Gastroesophageal sphincter (tissue), 4 donors: ENCODE measurements at regions not wholly inside any gene's neighbourhood (a gene's known extent, or its start where the extent isn't known, plus 50 kb on each side); places are given as distances from the start of the nearest gene placed in this dataset.
A peak's percentile ranks its signal among the peaks of the same experiment; 100 is the strongest.

Experiments
- ATAC-seq: fragments of 150-250 bp; one replicate; pipeline ENCODE4 v1.9.1; 2016; ENCODE audit warnings: mild to moderate bottlenecking, moderate library complexity
- H3K27ac ChIP-seq, 4 donors: fragments of 200-600 bp; sonication (generic) in 3 of 4; 1 replicate in 3 of 4; 2 replicates in 1 of 4; pipeline ENCODE4 v1.5.1; 2016 to 2019
- H3K27me3 ChIP-seq: fragments of 200-600 bp; sonication (generic); one replicate; pipeline ENCODE4 v1.5.1; 2019
- H3K36me3 ChIP-seq, 2 donors: fragments of 200-600 bp; sonication (generic); one replicate each; pipeline ENCODE4 v1.5.1; 2019; ENCODE audit warnings: control low read depth in 1 of 2
- H3K4me1 ChIP-seq, 3 donors: fragments of 200-600 bp; sonication (generic); 1 replicate in 2 of 3; 2 replicates in 1 of 3; pipeline ENCODE4 v1.5.1; 2016 to 2019; ENCODE audit warnings: control low read depth in 2 of 3
- H3K4me3 ChIP-seq, 2 donors: fragments of 200-600 bp; sonication (generic); one replicate each; pipeline ENCODE4 v1.5.1; 2019; ENCODE audit warnings: mild to moderate bottlenecking in 1 of 2, moderate library complexity in 1 of 2
- H3K9me3 ChIP-seq, 3 donors: fragments of 200-600 bp; sonication (generic); one replicate each; pipeline ENCODE4 v1.5.1; 2017 to 2019; ENCODE audit warnings: control low read depth in 2 of 3
- CTCF ChIP-seq, 4 experiments: fragments of 200-600 bp in 2 of 4; fragments of 450-650 bp in 2 of 4; sonication (generic) in 1 of 4; IDR thresholded peaks; one replicate each; pipeline ENCODE4 v1.5.1; 2017 to 2019; ENCODE audit warnings: antibody characterized with exemption in 4 of 4, mild to moderate bottlenecking in 2 of 4, moderate library complexity in 2 of 4
- EP300 ChIP-seq: sonication (generic); formaldehyde crosslinking; IDR thresholded peaks from one replicate; pipeline ENCODE4 v1.6.1; 2017; ENCODE audit warnings: antibody characterized with exemption, mild to moderate bottlenecking
- POLR2A ChIP-seq, 2 donors: fragments of 450-650 bp; IDR thresholded peaks; one replicate each; pipeline ENCODE4 v1.6.1; 2017; ENCODE audit warnings: antibody characterized with exemption in 2 of 2, mild to moderate bottlenecking in 2 of 2, moderate library complexity in 1 of 2
- POLR2AphosphoS5 ChIP-seq: sonication (generic); formaldehyde crosslinking; IDR thresholded peaks from one replicate; pipeline ENCODE4 v1.6.1; 2017; ENCODE audit warnings: antibody characterized with exemption
- WGBS, 2 donors: methylation state at CpG; one replicate each; pipeline ENCODE4 v1.1.5; 2018; ENCODE audit warnings: low coverage in 1 of 2; 5-methylcytosine and 5-hydroxymethylcytosine counted together

DNA sequence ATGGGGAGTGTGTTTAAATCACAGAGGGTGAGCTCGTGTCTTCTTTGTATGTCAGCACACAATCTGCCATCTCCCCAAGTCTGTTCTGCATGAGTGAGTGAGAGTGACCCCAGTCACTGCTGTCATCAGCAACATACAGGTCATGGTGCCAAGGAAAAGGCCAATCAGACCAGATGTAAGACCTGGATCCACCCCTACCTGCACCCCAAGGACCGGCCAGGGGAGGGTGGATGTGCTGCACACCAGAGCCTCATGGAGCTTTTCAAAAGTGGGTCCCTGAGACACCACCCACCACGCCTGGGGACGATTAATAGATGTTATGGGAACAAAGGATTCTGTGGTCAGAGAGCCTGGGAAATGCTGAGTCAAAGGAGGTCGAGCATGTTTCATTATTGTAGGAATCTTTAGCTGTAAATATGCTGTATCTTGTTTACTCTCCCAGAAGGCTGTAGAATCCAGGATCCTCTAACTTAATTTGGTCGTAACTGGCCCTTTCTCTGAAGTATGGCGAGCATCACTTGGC, 420.5 kb downstream of the RPS24 start:
- no peak for TF ChIP-seq POLR2AphosphoS5
- Histone ChIP-seq H3K36me3 (no peaks in the 10 kb centered on the region), H3K27me3 (no peaks in the 10 kb centered on the region), H3K4me3 (no peak overlapping the region), H3K4me1 (peaks cover 0 to 22% (median 4%) of the 10 kb centered on the region in 3 donors), H3K27ac (no peak overlapping the region), H3K9me3 (no peaks in the 10 kb centered on the region)
- no peak for ATAC-seq
- 75 to 81% methylated on average over 3 to 7 of the region's 7 CpGs for WGBS, 2 donors

DNA sequence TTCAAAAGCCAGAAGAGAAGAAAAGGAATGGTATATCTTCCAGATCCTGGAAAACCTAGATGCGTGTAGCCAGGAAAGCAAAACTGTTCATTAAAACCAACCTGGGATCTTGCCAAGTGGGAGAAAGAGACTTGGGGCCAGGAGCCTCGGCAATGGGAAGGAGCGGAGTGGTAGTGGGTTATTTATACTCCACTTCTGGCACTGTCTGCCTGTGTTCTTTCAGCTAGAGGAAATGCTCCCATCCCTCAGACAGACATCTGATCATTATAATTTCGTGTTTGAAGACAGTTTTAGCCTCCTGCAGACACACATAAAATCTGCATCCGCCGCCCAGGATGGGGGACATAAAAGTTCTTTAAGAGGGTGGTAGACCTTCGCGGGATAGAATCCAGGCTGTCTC, 421.6 kb downstream of the RPS24 start:
- ATAC-seq, result no peak
- Histone ChIP-seq H3K36me3 (no peaks in the 10 kb centered on the region), H3K27ac (no peak overlapping the region), H3K27me3 (no peaks in the 10 kb centered on the region), H3K4me3 (no peak overlapping the region), H3K4me1 (peaks cover 0 to 22% (median 4%) of the 10 kb centered on the region in 3 donors), H3K9me3 (no peaks in the 10 kb centered on the region)
- WGBS, 2 donors, result 77 to 85% methylated on average over 4 to 7 of the region's 8 CpGs
- TF ChIP-seq POLR2AphosphoS5, result no peak
- no peak for TF ChIP-seq CTCF (IDR thresholded peaks at IDR 0.05)
- no peak for TF ChIP-seq EP300
- TF ChIP-seq POLR2A (IDR thresholded peaks at IDR 0.05), result no peak

DNA sequence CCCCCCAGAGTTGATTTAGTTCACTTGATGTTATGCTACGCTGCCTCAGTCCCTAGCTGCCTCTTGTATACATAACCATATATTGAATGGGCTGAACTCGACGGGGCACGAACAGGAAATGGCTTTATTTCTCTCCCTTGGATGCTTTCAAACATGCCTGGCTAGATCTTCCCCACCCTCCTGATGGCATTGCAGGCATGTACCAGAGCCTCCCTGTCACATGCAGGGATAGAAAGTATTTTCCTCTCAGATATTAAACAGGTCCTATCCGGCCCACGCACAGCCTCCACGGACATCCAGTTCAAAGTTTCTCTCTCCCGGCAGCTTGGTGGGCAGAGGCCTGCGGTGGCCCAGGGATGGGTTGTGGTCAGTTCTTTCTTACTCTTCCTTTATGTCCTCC, 422.1 kb downstream of the RPS24 start:
- 22 to 31% methylated on average over 3 to 7 of the region's 9 CpGs for WGBS, 2 donors
- no peaks in the 10 kb centered on the region for H3K36me3 ChIP-seq
- H3K4me3 ChIP-seq, result no peak overlapping the region
- no peaks in the 10 kb centered on the region for H3K9me3 ChIP-seq
- TF ChIP-seq POLR2AphosphoS5 (peak; percentile 45), EP300 (no peak)
- peaks cover 0 to 21% (median 4%) of the 10 kb centered on the region in 3 donors for H3K4me1 ChIP-seq
- no peaks in the 10 kb centered on the region for H3K27me3 ChIP-seq
- ATAC-seq, result no peak
- no peak overlapping the region for H3K27ac ChIP-seq

DNA sequence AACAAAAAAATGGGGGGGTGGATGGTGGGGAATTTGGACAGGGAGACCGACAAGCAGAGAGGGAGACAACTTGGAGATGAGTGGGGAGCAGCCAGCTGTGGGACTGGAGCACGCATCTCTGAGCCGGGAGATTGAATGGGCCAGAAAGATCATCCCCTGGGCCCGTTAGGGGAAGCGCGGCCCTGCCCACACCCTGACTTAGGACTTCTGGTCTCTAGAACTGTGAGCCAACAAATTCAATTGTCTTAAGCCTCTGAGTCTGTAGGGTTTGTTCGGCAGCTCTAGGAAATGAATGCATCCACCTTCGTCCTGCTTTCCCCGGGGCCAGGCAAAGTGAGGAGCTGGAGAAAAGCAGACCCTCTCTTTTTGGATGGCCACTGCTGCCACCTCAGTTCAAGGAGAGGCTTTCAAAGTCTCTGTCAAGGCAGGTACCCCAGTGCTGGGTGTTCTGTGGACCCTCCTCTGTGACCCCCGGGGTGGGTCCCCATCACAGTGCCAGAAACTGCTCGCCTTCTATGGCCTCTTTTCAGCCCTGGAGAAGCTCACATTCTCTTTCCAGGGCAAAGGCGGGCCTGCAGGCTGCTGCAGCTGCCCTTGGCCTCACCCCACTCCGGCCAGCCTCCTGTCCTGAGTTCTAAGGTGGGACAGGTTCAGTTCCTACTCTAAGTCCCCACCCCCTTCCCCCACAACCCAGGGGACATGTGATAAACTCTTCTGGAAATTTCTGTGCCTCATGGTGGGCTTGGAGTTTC, 423.2 kb downstream of the RPS24 start:
- no peak for ATAC-seq
- Histone ChIP-seq H3K27me3 (no peaks in the 10 kb centered on the region), H3K9me3 (no peaks in the 10 kb centered on the region), H3K27ac (no peak overlapping the region), H3K36me3 (no peaks in the 10 kb centered on the region), H3K4me1 (peaks cover 0 to 10% (median 0%) of the 10 kb centered on the region in 3 donors), H3K4me3 (no peak overlapping the region)
- WGBS, 2 donors, result 65% methylated on average over 12 of the region's 13 CpGs; no CpG with 5 or more reads in 1 of the 2 donors
- TF ChIP-seq EP300, result no peak
- no peak for TF ChIP-seq POLR2A (IDR thresholded peaks at IDR 0.05)
- TF ChIP-seq POLR2AphosphoS5, result no peak
- TF ChIP-seq CTCF (IDR thresholded peaks at IDR 0.05), result no peak

DNA sequence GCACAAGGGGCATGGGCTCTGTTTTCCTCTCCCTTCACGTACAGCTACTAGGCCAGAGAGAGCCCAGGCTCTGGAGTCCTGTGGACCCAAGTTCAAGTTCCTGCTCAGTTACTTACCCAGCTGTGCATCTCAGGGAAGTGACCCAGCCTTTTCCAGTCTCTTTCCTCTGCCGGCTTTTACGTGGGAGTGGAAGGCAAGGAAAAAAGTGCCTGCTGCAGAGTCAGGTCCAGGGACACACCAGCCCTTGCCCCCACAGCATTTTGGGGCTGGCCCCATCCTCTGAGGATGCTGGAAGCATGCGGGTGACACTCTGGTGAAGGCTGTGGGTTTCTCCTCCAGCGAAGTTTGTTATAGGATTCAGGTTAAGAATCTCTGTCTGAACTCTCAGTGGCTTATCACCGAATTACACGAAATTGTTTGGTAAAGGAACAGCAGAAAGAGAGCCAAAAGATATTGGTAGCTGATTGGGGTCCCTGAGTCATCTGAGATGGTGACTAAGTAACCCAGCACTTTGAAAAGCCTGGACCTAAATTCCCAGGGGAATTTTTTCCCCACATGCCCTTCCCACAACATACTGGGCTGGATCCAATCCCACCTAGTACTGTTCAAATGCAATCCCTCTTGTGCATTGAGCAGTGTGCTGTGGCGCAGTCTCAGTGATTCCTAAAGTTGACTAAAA, 424.3 kb downstream of the RPS24 start:
- no peaks in the 10 kb centered on the region for H3K9me3 ChIP-seq
- TF ChIP-seq POLR2AphosphoS5 (no peak), EP300 (no peak), POLR2A (IDR thresholded peaks at IDR 0.05) (no peak), CTCF (IDR thresholded peaks at IDR 0.05) (no peak)
- H3K4me3 ChIP-seq, result no peak overlapping the region
- no peaks in the 10 kb centered on the region for H3K27me3 ChIP-seq
- ATAC-seq, result no peak
- H3K36me3 ChIP-seq, result no peaks in the 10 kb centered on the region
- H3K27ac ChIP-seq, result no peak overlapping the region
- 67 to 93% methylated on average over 4 to 6 of the region's 8 CpGs for WGBS, 2 donors
- H3K4me1 ChIP-seq, result peaks cover 0 to 9% (median 0%) of the 10 kb centered on the region in 3 donors
